ENCODE measurements at regions not wholly inside any gene's neighbourhood (a gene's known extent, or its start where the extent isn't known, plus 50 kb on each side); places are given as distances from the start of the nearest gene placed in this dataset.

- TF ChIP-seq CTCF (conservative IDR thresholded peaks at IDR 0.05; ENCODE audit: low read length) (no peak), EZH2phosphoT487 (IDR thresholded peaks at IDR 0.05; ENCODE audit: borderline replicate concordance, low read depth, low read length) (no peak)
These were observed 119.2 kb downstream of the METRNL start for GRCh38 chr17:83198366-83199341.

Measured in OCI-LY7 (cell line).